ENCODE measurements at regions not wholly inside any gene's neighbourhood (a gene's known extent, or its start where the extent isn't known, plus 50 kb on each side); places are given as distances from the start of the nearest gene placed in this dataset.
"Not testable (repeated sequence)": the region's sequence is repeated elsewhere in the genome, so short reads cannot be mapped to it uniquely, and the experiment has no call there.

DNA sequence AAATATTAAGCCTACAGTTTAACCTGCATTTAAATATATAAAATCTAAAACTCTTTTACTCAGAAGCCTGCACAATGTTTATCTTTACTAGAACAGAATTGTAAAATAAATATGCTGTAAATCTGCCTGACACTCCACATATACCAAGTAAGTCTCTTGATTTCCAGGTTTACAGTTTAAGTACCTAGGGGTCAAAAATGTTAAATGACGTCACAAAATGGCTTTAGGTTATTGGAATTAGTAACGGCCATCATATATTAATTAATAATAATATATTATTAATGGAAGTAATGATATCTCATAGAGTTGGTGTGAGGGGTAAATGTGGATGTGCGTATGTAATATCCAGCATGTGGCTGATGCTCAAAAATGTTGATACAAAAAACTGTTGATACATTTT is 114.8 kb upstream of the ANO5 start:
- no peak for DNase-seq

GRCh38 chr11:22079133-22079872 is 113.6 kb upstream of the ANO5 start:
- DNase-seq, result peak; percentile 41 to 84

DNA sequence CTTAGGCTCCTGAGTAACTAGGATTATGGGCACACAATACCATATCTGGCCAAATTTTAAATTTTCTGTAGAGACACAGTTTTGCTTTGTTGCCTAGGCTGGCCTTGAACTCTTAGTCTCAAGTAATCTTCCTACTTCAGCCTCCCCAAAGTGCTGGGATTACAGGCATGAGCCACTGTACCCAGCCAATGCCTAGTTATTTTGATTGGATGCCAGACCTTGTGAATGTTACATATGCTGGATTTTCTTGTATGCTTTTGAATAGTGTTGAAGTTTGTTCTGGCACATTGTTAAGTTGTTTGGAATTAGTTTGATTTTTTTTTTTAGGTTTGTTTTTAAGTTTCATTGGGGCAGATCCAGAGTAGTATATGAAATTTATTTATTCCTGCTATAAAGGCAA is 110.7 kb upstream of the ANO5 start:
- DNase-seq, result no peak

- DNase-seq, result no peak
Observed at GRCh38 chr11:22082788-22083187, 110.1 kb upstream of the ANO5 start.

DNA sequence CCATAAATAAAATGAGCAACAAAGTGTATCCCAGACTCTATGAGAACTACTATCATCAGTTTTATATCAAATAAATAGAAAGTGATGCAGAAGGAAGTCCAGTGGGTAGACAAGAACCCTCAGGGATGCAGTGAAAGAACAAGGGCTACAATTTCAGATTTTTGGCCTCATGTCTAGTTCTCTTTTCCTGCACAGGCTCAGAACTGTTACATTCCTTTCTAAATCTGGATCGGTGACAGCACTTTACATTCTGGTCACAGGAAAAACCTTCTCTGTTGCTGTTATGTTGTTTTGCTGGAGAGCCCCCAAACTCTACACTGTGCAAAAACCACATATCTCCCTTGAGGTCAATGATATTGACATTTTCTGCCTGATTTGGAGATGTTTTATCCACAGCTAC is 108.8 kb upstream of the ANO5 start:
- no peak for DNase-seq

DNA sequence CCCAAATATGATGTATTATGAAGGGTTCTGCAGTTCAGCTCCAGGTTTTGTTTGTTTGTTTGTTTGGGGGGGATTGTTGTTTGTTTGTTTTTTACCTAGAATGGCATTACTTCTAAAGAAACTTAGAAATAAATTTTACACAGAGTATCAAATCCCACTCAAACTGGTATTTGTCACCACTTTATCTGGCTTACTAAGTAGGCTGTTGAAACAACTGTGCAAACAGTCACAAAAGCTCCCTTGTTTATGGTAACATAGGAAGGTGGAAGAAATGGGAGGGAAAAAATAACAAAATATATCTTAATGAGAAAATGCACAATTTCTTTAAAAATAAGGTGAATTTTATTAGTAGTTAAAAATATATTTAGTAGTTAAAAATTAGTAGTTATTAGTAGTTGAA is 108.3 kb upstream of the ANO5 start:
- no peak for DNase-seq

DNA sequence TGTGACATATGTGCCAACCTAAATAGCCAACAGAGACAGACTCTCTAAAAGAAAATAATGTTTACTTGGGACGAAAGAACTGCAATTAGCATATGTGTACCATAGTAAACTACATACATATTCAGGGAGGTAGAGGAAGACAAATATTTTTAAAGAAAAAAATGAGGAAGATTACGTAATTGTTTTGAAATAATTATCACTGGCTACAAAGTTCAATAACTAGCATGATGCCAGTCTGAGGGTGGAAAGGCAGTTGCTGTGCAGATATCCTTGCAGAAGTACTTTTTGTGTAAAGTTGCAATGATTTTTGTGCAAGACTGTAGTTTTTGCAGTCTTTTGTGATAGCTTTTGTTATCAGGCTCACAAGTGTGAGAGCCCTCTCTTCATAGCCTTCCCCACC is 103.3 kb upstream of the ANO5 start:
- no peak for DNase-seq

GRCh38 chr11:22106566-22106965 is 86.3 kb upstream of the ANO5 start:
- DNase-seq, result no peak

- DNase-seq, result no peak
Observed at GRCh38 chr11:22115470-22116029, 77.3 kb upstream of the ANO5 start.

DNA sequence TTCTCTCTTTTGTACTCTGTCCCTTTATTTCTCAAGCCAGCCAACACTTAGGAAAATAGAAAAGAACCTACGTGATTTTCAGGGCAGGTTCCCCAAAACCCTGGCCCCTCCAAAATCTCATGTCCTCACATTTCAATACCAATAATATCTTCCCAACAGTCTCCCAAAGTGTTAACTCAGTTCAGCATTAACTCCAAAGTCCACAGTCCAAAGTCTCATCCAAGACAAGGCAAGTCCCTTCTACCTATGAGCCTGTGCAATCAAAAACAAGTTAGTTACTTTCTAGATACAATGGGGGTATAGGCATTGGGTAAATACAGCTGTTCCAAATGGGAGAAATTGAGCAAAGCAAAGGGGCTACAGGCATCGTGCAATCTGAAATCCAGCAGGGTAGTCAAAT is 64.9 kb upstream of the ANO5 start:
- DNase-seq, result not testable (repeated sequence)

DNA sequence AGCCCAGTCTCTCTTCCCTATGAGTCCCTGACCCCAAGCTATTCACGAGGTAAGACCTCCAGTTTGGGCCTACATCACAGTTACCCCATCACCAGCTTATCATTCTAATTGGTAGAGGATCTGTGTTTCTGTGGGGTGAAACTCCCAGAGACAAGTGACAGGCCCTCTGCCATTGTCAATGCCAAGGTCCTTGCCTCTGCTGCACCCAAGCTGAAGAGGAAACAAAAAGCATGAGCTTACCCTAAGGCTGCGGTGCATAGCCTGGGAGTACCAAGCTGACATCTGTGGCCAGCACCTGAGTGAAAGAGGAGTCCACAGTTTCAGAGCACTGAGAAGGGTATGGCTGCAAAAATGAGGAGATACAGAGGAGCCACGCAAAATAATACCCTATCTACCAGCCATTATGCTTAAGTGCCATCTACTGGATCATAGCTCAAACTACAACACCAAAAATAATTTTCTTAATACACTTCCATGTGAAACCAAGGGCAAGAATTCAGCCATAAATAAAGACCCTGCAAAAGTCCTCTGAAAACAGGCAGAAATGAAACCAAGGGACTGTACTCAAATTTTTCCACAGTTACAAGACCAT is 62.3 kb upstream of the ANO5 start:
- DNase-seq, result peak; percentile 5 to 51

DNA sequence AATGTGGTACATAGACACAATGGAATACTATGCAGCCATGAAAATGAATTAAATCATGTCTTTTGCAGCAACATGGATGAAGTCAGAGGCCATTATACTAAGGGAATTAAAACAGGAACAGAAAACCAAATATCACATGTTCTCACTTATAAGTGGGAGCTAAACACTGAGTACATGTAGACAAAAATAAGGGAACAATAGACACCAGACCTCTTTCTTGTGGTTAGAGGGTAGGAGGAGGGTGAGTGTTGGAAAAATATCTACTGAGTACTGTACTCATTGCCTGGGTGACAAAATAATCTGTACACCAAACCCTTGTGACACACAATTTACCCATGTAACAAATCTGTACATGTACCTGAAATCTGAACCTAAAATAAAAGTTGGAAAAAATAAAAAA is 59.1 kb upstream of the ANO5 start:
- no peak for DNase-seq

- DNase-seq, result no peak
Observed at GRCh38 chr11:22138264-22138663, 54.6 kb upstream of the ANO5 start.
